ENCODE measurements at regions not wholly inside any gene's neighbourhood (a gene's known extent, or its start where the extent isn't known, plus 50 kb on each side); places are given as distances from the start of the nearest gene placed in this dataset.
"Not testable (repeated sequence)": the region's sequence is repeated elsewhere in the genome, so short reads cannot be mapped to it uniquely, and the experiment has no call there.

DNA sequence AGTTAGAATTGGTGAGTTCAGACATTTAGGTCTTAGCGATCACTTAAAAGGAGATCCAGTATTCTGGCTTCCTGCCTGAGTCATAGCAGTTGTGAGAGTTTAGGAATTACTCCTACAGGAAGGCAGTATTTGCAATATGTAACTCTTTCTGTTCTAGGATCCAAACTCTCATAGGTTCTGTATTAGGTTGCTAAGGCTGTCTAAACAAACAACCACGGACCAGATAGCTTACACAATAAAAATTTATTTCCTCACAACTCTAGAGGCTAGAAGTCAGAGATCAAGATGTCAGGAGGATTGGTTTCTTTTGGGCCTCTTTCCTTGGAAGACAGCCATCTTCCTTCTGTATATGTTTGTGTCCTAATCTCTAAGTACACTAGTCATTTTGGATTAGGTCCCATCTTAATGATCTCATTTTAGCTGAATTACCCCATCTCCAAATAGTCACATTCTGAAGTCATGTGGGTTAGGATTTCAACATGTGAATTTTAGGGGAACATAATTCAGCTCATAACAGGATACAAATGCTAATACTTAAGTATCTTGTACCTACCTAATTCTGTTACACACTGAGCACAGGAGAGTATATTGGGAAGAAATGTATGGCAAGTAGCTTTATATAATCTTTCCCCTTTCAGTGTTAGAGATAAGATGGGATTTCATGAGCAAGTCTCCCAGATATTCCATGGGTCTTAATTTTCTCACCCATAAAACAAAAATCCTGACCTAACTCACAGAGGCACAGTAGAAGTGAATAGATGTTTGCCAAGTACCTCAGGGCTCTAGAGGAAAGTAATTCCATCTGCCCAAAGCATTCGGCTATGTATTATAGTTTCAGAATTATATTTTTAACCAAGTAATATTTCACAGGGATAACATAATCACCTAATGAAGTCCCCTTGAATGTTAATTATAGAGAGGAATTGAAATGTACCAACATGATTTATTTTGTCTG lies 144.4 kb downstream of the PTBP2 start:
- no peak for DNase-seq
- intact Hi-C loops (cut with DNase I), result no loop called here

GRCh38 chr1:96872757-96873156 lies 151.2 kb downstream of the PTBP2 start:
- intact Hi-C loops (cut with DNase I), result no loop called here

DNA sequence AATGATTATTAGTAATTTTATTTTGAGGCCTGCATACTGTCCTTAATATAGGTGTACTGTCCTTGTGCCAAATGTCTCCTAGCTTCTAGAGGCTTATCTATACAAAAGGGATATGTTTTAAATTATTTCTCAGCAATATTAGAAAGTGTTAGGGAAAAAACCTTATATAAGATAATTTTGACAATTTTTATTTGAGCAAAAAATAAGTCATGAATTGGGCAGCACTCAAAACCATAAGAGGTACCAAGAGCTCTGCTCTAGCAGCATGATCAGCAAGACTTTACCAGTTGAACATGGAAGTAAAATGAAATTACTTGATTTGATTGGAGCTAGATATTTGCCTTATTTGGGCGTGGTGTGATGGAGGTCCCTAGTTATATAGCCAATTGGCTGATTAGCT lies 157.1 kb downstream of the PTBP2 start:
- intact Hi-C loops (cut with DNase I), result no loop called here
- DNase-seq, result no peak

More at GRCh38 chr1:96872757-96873156, 151.2 kb downstream of the PTBP2 start:
- DNase-seq, result no peak

DNA sequence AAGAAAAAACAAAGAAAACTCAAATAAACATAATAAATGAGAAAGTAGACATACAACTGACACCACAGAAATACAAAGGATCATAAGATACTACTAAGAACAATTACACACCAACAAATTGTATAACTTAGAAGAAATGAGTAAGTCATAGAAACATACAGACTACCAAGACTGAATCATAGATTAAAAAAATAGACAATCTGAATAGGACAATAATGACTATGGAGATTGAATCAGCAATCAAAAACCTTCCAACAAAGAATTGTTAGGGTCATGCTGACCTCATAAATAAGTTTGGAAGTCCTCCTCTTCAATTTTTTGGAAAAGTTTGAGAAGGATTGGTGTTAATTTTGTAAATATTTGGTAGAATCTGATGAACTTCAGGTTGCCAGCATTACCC lies 159.0 kb downstream of the PTBP2 start:
- intact Hi-C loops (cut with DNase I), result no loop called here
- DNase-seq, result no peak

- intact Hi-C loops (cut with DNase I), result no loop called here
- no peak for DNase-seq
Measured at GRCh38 chr1:96882096-96882495, 160.5 kb downstream of the PTBP2 start.

GRCh38 chr1:96886474-96886873 lies 164.9 kb downstream of the PTBP2 start:
- intact Hi-C loops (cut with DNase I), result no loop called here
- DNase-seq, result no peak

DNA sequence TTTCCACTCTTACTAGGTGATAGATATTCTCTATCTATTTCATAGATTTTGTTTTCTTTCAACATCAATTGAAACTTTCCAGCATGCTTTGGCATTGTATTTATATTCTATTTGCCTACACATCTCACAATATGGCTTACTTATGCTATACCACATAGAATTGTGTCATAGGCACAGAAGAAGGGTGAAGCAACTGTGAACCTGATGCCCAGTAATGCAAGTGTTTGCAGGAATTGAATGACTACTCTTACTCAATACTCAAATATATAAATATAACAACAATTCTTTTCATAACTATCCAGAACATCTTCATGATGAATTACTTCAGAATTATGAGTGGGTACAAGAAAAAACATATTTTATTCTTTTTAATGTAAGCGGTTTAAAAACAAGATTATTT lies 165.9 kb downstream of the PTBP2 start:
- intact Hi-C loops (cut with DNase I), result no loop called here
- no peak for DNase-seq

- no peak for DNase-seq
- intact Hi-C loops (cut with DNase I), result no loop called here
Measured at GRCh38 chr1:96901783-96902363, 180.3 kb downstream of the PTBP2 start.

GRCh38 chr1:96912248-96912647 lies 190.7 kb downstream of the PTBP2 start:
- DNase-seq, result no peak
- intact Hi-C loops (cut with DNase I), result no loop called here

- intact Hi-C loops (cut with DNase I), result not testable (repeated sequence)
Measured at GRCh38 chr1:96915701-96916100, 194.1 kb downstream of the PTBP2 start.

GRCh38 chr1:96918406-96918805 lies 196.8 kb downstream of the PTBP2 start:
- intact Hi-C loops (cut with DNase I), result no loop called here

More at GRCh38 chr1:96915701-96916100, 194.1 kb downstream of the PTBP2 start:
- not testable (repeated sequence) for DNase-seq

GRCh38 chr1:96922181-96922580 lies 200.6 kb downstream of the PTBP2 start:
- DNase-seq, result no peak
- intact Hi-C loops (cut with DNase I), result no loop called here

More at GRCh38 chr1:96918406-96918805, 196.8 kb downstream of the PTBP2 start:
- no peak for DNase-seq

DNA sequence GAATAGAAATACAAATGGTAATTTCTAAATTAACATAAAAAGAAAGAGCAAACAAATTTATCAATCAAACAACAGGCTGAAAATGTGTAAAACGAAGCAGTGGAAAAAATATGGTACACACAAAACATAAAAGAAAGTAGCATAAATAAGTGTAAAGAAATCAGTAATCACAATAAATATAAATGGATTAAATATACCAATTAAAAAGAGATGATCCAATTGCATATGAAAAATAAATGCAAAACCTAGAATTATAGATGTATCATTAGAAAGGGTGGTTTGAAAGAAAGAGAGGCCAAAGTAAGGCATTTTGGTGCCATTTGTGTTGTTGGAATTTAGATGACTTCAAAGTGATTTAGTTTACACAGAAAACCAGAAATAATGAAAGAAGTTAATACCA lies 202.2 kb downstream of the PTBP2 start:
- DNase-seq, result no peak
- intact Hi-C loops (cut with DNase I), result no loop called here

GRCh38 chr1:96926176-96926575 lies 204.6 kb downstream of the PTBP2 start:
- intact Hi-C loops (cut with DNase I), result no loop called here
- DNase-seq, result no peak

DNA sequence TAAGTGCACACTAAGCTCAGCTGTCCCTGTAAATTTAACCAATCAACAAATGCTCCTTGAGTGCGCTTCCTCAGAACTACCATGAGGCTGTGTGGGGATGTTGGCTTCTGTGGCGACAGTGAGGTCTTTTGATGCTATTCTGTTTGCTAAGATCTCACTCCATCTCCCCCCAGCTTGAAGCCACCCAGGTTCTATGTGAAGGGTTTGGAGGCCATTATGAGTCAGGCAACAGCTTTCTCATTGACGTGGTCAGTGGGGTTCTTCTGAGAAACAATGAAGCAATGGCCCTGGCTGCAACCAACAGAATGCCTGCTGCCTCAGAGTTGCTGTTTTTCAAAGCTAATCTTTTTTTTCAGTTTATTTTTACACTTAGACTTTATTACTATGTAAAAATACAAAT lies 205.5 kb downstream of the PTBP2 start:
- no peak for DNase-seq
- intact Hi-C loops (cut with DNase I), result no loop called here

- no peak for DNase-seq
- intact Hi-C loops (cut with DNase I), result no loop called here
Measured at GRCh38 chr1:96931136-96931535, 209.6 kb downstream of the PTBP2 start.

GRCh38 chr1:96934282-96934681 lies 212.7 kb downstream of the PTBP2 start:
- intact Hi-C loops (cut with DNase I), result no loop called here
- DNase-seq, result no peak

GRCh38 chr1:96944432-96945092 lies 223.0 kb downstream of the PTBP2 start:
- DNase-seq, result no peak
- intact Hi-C loops (cut with DNase I), result no loop called here

DNA sequence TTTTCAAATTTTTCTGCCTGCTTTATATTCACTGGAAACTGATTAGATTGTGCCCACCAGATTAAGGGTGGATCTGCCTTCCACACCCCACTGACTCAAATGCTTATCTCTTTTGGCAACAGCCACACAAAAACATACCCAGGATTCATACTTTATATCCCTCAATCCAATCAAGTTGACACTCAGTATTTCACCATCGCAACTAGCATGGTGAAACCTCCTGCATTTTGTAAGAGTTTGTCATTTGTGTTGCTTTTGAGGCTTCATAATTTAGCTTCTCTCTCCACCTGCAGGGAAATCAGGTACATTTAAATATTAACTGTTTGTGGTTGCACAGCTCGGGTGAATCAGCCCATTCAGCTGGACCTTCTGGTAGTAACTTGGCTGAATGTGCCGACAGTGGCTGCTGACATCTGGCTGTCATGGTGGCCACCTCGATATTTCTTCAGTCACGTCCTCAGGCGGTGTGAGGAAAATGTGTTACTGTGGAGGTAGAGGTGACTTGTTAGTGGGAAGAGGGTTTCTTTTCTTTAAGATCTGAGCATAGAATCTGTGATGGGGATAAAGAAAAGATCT lies 224.0 kb downstream of the PTBP2 start:
- intact Hi-C loops (cut with DNase I), result no loop called here
- no peak for DNase-seq
